ENCODE measurements at regions not wholly inside any gene's neighbourhood (a gene's known extent, or its start where the extent isn't known, plus 50 kb on each side); places are given as distances from the start of the nearest gene placed in this dataset.

- Mint-ChIP-seq H3K36me3 (ENCODE audit: insufficient read depth) (no peaks in the 10 kb centered on the region), H3K9me3 (no peaks in the 10 kb centered on the region), H3K27me3 (ENCODE audit: low read depth) (no peaks in the 10 kb centered on the region), H3K4me3 (no peak overlapping the region), H3K4me1 (ENCODE audit: low read depth) (no peaks in the 10 kb centered on the region)
- DNase-seq (no peak), ATAC-seq (no peak)
Measured at GRCh38 chr16:82518811-82519210, 108.0 kb upstream of the CDH13 start.

GRCh38 chr16:82514262-82514661, 112.5 kb upstream of the CDH13 start:
- DNase-seq (no peak), ATAC-seq (no peak)
- no peak overlapping the region for H3K4me3 Mint-ChIP-seq
- no peaks in the 10 kb centered on the region for H3K27me3 Mint-ChIP-seq (ENCODE audit: low read depth)
- no peaks in the 10 kb centered on the region for H3K9me3 Mint-ChIP-seq
- no peaks in the 10 kb centered on the region for H3K36me3 Mint-ChIP-seq (ENCODE audit: insufficient read depth)
- no peaks in the 10 kb centered on the region for H3K4me1 Mint-ChIP-seq (ENCODE audit: low read depth)

- Mint-ChIP-seq H3K4me1 (ENCODE audit: low read depth) (no peaks in the 10 kb centered on the region), H3K36me3 (ENCODE audit: insufficient read depth) (no peaks in the 10 kb centered on the region), H3K4me3 (no peak overlapping the region), H3K9me3 (peaks cover 10% of the 10 kb centered on the region), H3K27me3 (ENCODE audit: low read depth) (no peaks in the 10 kb centered on the region)
- DNase-seq (no peak), ATAC-seq (no peak)
Measured at GRCh38 chr16:82510789-82511305, 115.9 kb upstream of the CDH13 start.

- Mint-ChIP-seq H3K9me3 (peaks cover 10% of the 10 kb centered on the region), H3K4me3 (no peak overlapping the region), H3K36me3 (ENCODE audit: insufficient read depth) (no peaks in the 10 kb centered on the region), H3K27me3 (ENCODE audit: low read depth) (no peaks in the 10 kb centered on the region), H3K4me1 (ENCODE audit: low read depth) (no peaks in the 10 kb centered on the region)
- DNase-seq (no peak), ATAC-seq (no peak)
Measured at GRCh38 chr16:82509691-82510430, 116.9 kb upstream of the CDH13 start.

- ATAC-seq: no peak
- H3K4me1 Mint-ChIP-seq (ENCODE audit: low read depth): no peaks in the 10 kb centered on the region
- H3K9me3 Mint-ChIP-seq: peaks cover 10% of the 10 kb centered on the region
- no peak overlapping the region for H3K4me3 Mint-ChIP-seq
- peaks cover 5% of the 10 kb centered on the region for H3K27me3 Mint-ChIP-seq (ENCODE audit: low read depth)
- DNase-seq: no peak
- H3K36me3 Mint-ChIP-seq (ENCODE audit: insufficient read depth): no peaks in the 10 kb centered on the region
Measured at GRCh38 chr16:82506692-82507670, 119.8 kb upstream of the CDH13 start.

GRCh38 chr16:82504836-82505235, 121.9 kb upstream of the CDH13 start:
- Mint-ChIP-seq H3K9me3 (peaks cover 10% of the 10 kb centered on the region), H3K36me3 (ENCODE audit: insufficient read depth) (no peaks in the 10 kb centered on the region), H3K27me3 (ENCODE audit: low read depth) (peaks cover 5% of the 10 kb centered on the region), H3K4me1 (ENCODE audit: low read depth) (no peaks in the 10 kb centered on the region), H3K4me3 (no peak overlapping the region)
- DNase-seq (no peak), ATAC-seq (no peak)

GRCh38 chr16:82499302-82499701, 127.5 kb upstream of the CDH13 start:
- Mint-ChIP-seq H3K4me3 (no peak overlapping the region), H3K4me1 (ENCODE audit: low read depth) (no peaks in the 10 kb centered on the region), H3K36me3 (ENCODE audit: insufficient read depth) (no peaks in the 10 kb centered on the region), H3K27me3 (ENCODE audit: low read depth) (peaks cover 5% of the 10 kb centered on the region), H3K9me3 (no peaks in the 10 kb centered on the region)
- DNase-seq (no peak), ATAC-seq (no peak)

GRCh38 chr16:82497139-82497538, 129.6 kb upstream of the CDH13 start:
- H3K27me3 Mint-ChIP-seq (ENCODE audit: low read depth): peaks cover 1% of the 10 kb centered on the region
- ATAC-seq (no peak), DNase-seq (no peak)
- no peaks in the 10 kb centered on the region for H3K9me3 Mint-ChIP-seq
- H3K36me3 Mint-ChIP-seq (ENCODE audit: insufficient read depth): no peaks in the 10 kb centered on the region
- H3K4me3 Mint-ChIP-seq: no peak overlapping the region
- H3K4me1 Mint-ChIP-seq (ENCODE audit: low read depth): no peaks in the 10 kb centered on the region

GRCh38 chr16:82488460-82488859, 138.3 kb upstream of the CDH13 start:
- H3K9me3 Mint-ChIP-seq: peaks cover 3% of the 10 kb centered on the region

GRCh38 chr16:82481455-82481854, 145.3 kb upstream of the CDH13 start:
- DNase-seq: no peak
- H3K27me3 Mint-ChIP-seq (ENCODE audit: low read depth): peaks cover 8% of the 10 kb centered on the region
- H3K36me3 Mint-ChIP-seq (ENCODE audit: insufficient read depth): no peaks in the 10 kb centered on the region
- peaks cover 4% of the 10 kb centered on the region for H3K9me3 Mint-ChIP-seq
- H3K4me1 Mint-ChIP-seq (ENCODE audit: low read depth): no peaks in the 10 kb centered on the region
- no peak overlapping the region for H3K4me3 Mint-ChIP-seq
- no peak for ATAC-seq

More at GRCh38 chr16:82488460-82488859, 138.3 kb upstream of the CDH13 start:
- DNase-seq (no peak), ATAC-seq (no peak)
- H3K4me3 Mint-ChIP-seq: no peak overlapping the region
- peaks cover 3% of the 10 kb centered on the region for H3K27me3 Mint-ChIP-seq (ENCODE audit: low read depth)
- H3K4me1 Mint-ChIP-seq (ENCODE audit: low read depth): no peaks in the 10 kb centered on the region
- no peaks in the 10 kb centered on the region for H3K36me3 Mint-ChIP-seq (ENCODE audit: insufficient read depth)

- Mint-ChIP-seq H3K4me1 (ENCODE audit: low read depth) (no peaks in the 10 kb centered on the region), H3K36me3 (ENCODE audit: insufficient read depth) (no peaks in the 10 kb centered on the region), H3K27me3 (ENCODE audit: low read depth) (peaks cover 19% of the 10 kb centered on the region), H3K4me3 (no peak overlapping the region), H3K9me3 (no peaks in the 10 kb centered on the region)
- ATAC-seq (no peak), DNase-seq (no peak)
Measured at GRCh38 chr16:82476786-82477185, 150.0 kb upstream of the CDH13 start.

- Mint-ChIP-seq H3K4me1 (ENCODE audit: low read depth) (no peaks in the 10 kb centered on the region), H3K27me3 (ENCODE audit: low read depth) (peaks cover 12% of the 10 kb centered on the region), H3K9me3 (no peaks in the 10 kb centered on the region), H3K4me3 (no peak overlapping the region), H3K36me3 (ENCODE audit: insufficient read depth) (no peaks in the 10 kb centered on the region)
- ATAC-seq: no peak
- DNase-seq: no peak
Measured at GRCh38 chr16:82470620-82471152, 156.1 kb upstream of the CDH13 start.

GRCh38 chr16:82470016-82470415, 156.8 kb upstream of the CDH13 start:
- no peak for ATAC-seq
- no peaks in the 10 kb centered on the region for H3K9me3 Mint-ChIP-seq
- H3K27me3 Mint-ChIP-seq (ENCODE audit: low read depth): peaks cover 12% of the 10 kb centered on the region
- no peak for DNase-seq
- H3K4me3 Mint-ChIP-seq: no peak overlapping the region
- no peaks in the 10 kb centered on the region for H3K4me1 Mint-ChIP-seq (ENCODE audit: low read depth)
- H3K36me3 Mint-ChIP-seq (ENCODE audit: insufficient read depth): no peaks in the 10 kb centered on the region

- H3K9me3 Mint-ChIP-seq: no peaks in the 10 kb centered on the region
- no peaks in the 10 kb centered on the region for H3K36me3 Mint-ChIP-seq (ENCODE audit: insufficient read depth)
- ATAC-seq (no peak), DNase-seq (no peak)
- H3K4me3 Mint-ChIP-seq: no peak overlapping the region
- H3K4me1 Mint-ChIP-seq (ENCODE audit: low read depth): no peaks in the 10 kb centered on the region
- peaks cover 5% of the 10 kb centered on the region for H3K27me3 Mint-ChIP-seq (ENCODE audit: low read depth)
Measured at GRCh38 chr16:82464187-82464586, 162.6 kb upstream of the CDH13 start.

All from activated T-cell treated with anti-CD3 and anti-CD28 coated beads, Interleukin-2, amount 50 U/mL, for 4 hours (primary cell).